Stomach (tissue), 4 donors: ENCODE measurements at regions not wholly inside any gene's neighbourhood (a gene's known extent, or its start where the extent isn't known, plus 50 kb on each side); places are given as distances from the start of the nearest gene placed in this dataset.

Source experiments
- CTCF ChIP-seq, 7 experiments: fragments of 450-650 bp in 4 of 7; fragments of 200-600 bp in 3 of 7; sonication (generic) in 3 of 7; IDR thresholded peaks; one replicate each; pipeline ENCODE4 v1.5.1; 2016 to 2019; ENCODE audit warnings: antibody characterized with exemption in 7 of 7, control low read depth in 2 of 7, mild to moderate bottlenecking in 1 of 7
- EP300 ChIP-seq: sonication (generic); formaldehyde crosslinking; IDR thresholded peaks from one replicate; pipeline ENCODE4 v1.6.1; 2017; ENCODE audit warnings: antibody characterized with exemption
- POLR2AphosphoS5 ChIP-seq, 3 donors: sonication (generic); formaldehyde crosslinking; IDR thresholded peaks; one replicate each; pipeline ENCODE4 v1.6.1; 2016; ENCODE audit warnings: antibody characterized with exemption in 3 of 3

- TF ChIP-seq POLR2AphosphoS5 (IDR thresholded peaks at IDR 0.05) (no peak), CTCF (IDR thresholded peaks at IDR 0.05) (no peak), EP300 (no peak)
These were observed 361.9 kb downstream of the C16orf95 start for GRCh38 chr16:86955136-86955855.
